Suprapubic skin (tissue), 4 donors: ENCODE measurements at regions not wholly inside any gene's neighbourhood (a gene's known extent, or its start where the extent isn't known, plus 50 kb on each side); places are given as distances from the start of the nearest gene placed in this dataset.

Source experiments
- EP300 ChIP-seq: sonication (generic); formaldehyde crosslinking; IDR thresholded peaks from one replicate; pipeline ENCODE4 v1.6.1; 2017; ENCODE audit warnings: antibody characterized with exemption
- POLR2A ChIP-seq, 2 donors: fragments of 450-650 bp; IDR thresholded peaks; one replicate each; pipeline ENCODE4 v1.6.1; 2017; ENCODE audit warnings: antibody characterized with exemption in 2 of 2, mild to moderate bottlenecking in 2 of 2, moderate library complexity in 2 of 2
- POLR2AphosphoS5 ChIP-seq, 3 donors: sonication (generic); formaldehyde crosslinking; IDR thresholded peaks; one replicate each; pipeline ENCODE4 v1.6.1; 2017; ENCODE audit warnings: antibody characterized with exemption in 3 of 3
- TF ChIP-seq, protein P1 (sequence below), 2 donors: fragments of 200-600 bp in 1 of 2; fragments of 450-650 bp in 1 of 2; sonication (generic) in 1 of 2; IDR thresholded peaks; one replicate each; pipeline ENCODE4 v1.5.1; 2016 to 2019; ENCODE audit warnings: antibody characterized with exemption in 2 of 2, mild to moderate bottlenecking in 1 of 2, moderate library complexity in 1 of 2

DNA sequence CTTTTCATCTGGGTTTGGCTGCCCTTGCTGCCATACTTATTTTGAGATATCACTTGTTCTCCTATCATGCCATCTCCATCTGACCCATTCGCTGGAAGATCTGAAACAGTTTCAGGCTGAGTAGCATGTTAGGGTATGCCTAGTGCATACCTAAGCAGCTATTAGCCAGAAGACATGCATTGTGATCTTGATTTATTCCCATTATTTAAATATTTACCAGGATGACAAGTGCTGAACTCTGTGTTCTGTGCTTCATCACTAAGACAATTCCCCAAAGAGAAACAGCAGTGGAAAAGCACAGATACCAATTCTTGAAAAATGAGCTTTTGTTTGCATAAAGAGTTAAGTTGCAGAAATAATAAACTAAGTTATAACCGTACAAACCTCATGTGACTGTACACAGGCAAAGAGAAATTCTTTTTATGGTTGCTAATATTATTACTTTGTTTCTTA, 271.0 kb upstream of the ARSJ start:
- TF ChIP-seq, protein P1, sequence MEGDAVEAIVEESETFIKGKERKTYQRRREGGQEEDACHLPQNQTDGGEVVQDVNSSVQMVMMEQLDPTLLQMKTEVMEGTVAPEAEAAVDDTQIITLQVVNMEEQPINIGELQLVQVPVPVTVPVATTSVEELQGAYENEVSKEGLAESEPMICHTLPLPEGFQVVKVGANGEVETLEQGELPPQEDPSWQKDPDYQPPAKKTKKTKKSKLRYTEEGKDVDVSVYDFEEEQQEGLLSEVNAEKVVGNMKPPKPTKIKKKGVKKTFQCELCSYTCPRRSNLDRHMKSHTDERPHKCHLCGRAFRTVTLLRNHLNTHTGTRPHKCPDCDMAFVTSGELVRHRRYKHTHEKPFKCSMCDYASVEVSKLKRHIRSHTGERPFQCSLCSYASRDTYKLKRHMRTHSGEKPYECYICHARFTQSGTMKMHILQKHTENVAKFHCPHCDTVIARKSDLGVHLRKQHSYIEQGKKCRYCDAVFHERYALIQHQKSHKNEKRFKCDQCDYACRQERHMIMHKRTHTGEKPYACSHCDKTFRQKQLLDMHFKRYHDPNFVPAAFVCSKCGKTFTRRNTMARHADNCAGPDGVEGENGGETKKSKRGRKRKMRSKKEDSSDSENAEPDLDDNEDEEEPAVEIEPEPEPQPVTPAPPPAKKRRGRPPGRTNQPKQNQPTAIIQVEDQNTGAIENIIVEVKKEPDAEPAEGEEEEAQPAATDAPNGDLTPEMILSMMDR (IDR thresholded peaks at IDR 0.05) = no peak
- TF ChIP-seq POLR2A (IDR thresholded peaks at IDR 0.05) (no peak), EP300 (no peak), POLR2AphosphoS5 (IDR thresholded peaks at IDR 0.05) (no peak)
